Nephron progenitor cell (in vitro differentiated cells): ENCODE measurements at regions not wholly inside any gene's neighbourhood (a gene's known extent, or its start where the extent isn't known, plus 50 kb on each side); places are given as distances from the start of the nearest gene placed in this dataset.

Experiments
- DNase-seq: peaks from one replicate; pipeline ENCODE4 v3.0.0; 2021
- H3K27ac Mint-ChIP-seq: 2 replicates; pipeline ENCODE4 v1.8.0; 2021; ENCODE audit warnings: mild to moderate bottlenecking, moderate library complexity, mixed read lengths
- H3K27me3 Mint-ChIP-seq: 2 replicates; pipeline ENCODE4 v1.8.0; 2021; ENCODE audit warnings: mild to moderate bottlenecking, low read depth, mixed read lengths; ENCODE audit not compliant: poor library complexity
- H3K36me3 Mint-ChIP-seq: 2 replicates; pipeline ENCODE4 v1.8.0; 2021; ENCODE audit warnings: low read depth, mixed read lengths
- H3K4me1 Mint-ChIP-seq: 2 replicates; pipeline ENCODE4 v1.8.0; 2021; ENCODE audit warnings: mixed read lengths
- H3K4me3 Mint-ChIP-seq: 2 replicates; pipeline ENCODE4 v1.8.0; 2021; ENCODE audit warnings: mild to moderate bottlenecking, moderate library complexity, mixed read lengths
- H3K9me3 Mint-ChIP-seq: 2 replicates; pipeline ENCODE4 v1.8.0; 2021; ENCODE audit warnings: mild to moderate bottlenecking, moderate library complexity, mixed read lengths
- TF ChIP-seq, protein P1 (sequence below): fragments of 200-600 bp; sonication (generic); IDR thresholded peaks from 2 replicates; pipeline ENCODE4 v1.5.0; 2021; ENCODE audit warnings: antibody characterized with exemption

DNA sequence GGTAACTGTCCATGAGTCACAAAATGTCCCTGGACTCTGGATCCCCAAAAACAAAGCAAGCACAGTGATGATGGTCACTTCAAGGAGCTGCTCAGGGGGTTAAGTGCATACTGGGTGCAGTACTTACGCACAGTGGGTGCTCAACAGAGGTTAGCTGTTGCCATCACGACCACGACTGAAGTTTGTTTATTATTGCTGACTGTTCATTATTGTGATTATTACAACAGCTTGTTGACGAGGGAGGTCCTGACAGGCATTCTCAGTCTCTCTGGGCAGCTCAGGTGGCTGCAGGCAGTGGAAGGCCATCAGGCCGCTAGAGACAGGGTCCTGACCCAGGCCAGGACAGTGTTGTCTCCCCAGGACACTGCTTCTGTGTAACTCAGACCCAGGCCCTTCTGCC is 418.8 kb downstream of the SHANK2 start:
- Mint-ChIP-seq H3K4me3 (no peak overlapping the region), H3K36me3 (peaks cover 4% of the 10 kb centered on the region), H3K27me3 (peaks cover 34% of the 10 kb centered on the region), H3K27ac (no peak overlapping the region), H3K4me1 (no peaks in the 10 kb centered on the region), H3K9me3 (peaks cover 7% of the 10 kb centered on the region)
- DNase-seq: no peak
- TF ChIP-seq, protein P1, sequence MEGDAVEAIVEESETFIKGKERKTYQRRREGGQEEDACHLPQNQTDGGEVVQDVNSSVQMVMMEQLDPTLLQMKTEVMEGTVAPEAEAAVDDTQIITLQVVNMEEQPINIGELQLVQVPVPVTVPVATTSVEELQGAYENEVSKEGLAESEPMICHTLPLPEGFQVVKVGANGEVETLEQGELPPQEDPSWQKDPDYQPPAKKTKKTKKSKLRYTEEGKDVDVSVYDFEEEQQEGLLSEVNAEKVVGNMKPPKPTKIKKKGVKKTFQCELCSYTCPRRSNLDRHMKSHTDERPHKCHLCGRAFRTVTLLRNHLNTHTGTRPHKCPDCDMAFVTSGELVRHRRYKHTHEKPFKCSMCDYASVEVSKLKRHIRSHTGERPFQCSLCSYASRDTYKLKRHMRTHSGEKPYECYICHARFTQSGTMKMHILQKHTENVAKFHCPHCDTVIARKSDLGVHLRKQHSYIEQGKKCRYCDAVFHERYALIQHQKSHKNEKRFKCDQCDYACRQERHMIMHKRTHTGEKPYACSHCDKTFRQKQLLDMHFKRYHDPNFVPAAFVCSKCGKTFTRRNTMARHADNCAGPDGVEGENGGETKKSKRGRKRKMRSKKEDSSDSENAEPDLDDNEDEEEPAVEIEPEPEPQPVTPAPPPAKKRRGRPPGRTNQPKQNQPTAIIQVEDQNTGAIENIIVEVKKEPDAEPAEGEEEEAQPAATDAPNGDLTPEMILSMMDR: no peak

- TF ChIP-seq, protein P1: no peak
- H3K9me3 Mint-ChIP-seq: peaks cover 11% of the 10 kb centered on the region
- no peak for DNase-seq
- no peak overlapping the region for H3K4me3 Mint-ChIP-seq
- H3K27ac Mint-ChIP-seq: no peak overlapping the region
- peaks cover 6% of the 10 kb centered on the region for H3K36me3 Mint-ChIP-seq
- peaks cover 34% of the 10 kb centered on the region for H3K27me3 Mint-ChIP-seq
- H3K4me1 Mint-ChIP-seq: no peaks in the 10 kb centered on the region
These were observed 418.0 kb downstream of the SHANK2 start for GRCh38 chr11:70834277-70834940.

GRCh38 chr11:70834984-70835560 is 417.3 kb downstream of the SHANK2 start:
- Mint-ChIP-seq H3K4me1 (no peaks in the 10 kb centered on the region), H3K9me3 (peaks cover 11% of the 10 kb centered on the region)

DNA sequence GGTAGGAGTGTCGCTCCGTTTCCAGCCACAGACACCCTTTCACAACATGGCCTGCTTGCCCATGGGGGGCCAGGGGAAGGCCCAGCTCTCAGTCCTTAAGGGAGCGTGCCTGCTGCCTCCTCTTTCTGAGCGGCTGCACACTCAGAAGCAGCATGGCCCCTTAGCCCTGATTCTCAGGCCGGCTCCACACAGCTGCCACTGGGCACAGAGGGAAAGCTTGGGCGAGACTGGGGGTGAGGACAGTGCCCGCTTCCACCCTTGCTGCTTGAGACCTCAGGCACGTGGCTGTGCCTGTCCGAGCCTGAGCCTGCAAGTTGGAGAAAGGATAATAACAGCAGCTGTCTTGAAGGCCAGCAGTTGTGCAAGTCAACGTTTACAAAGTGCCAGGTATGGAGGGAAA is 416.3 kb downstream of the SHANK2 start:
- peaks cover 11% of the 10 kb centered on the region for H3K9me3 Mint-ChIP-seq
- TF ChIP-seq, protein P1: no peak
- H3K36me3 Mint-ChIP-seq: peaks cover 6% of the 10 kb centered on the region
- H3K4me1 Mint-ChIP-seq: no peaks in the 10 kb centered on the region
- DNase-seq: no peak
- peaks cover 27% of the 10 kb centered on the region for H3K27me3 Mint-ChIP-seq
- H3K4me3 Mint-ChIP-seq: no peak overlapping the region
- no peak overlapping the region for H3K27ac Mint-ChIP-seq

More at GRCh38 chr11:70834984-70835560, 417.3 kb downstream of the SHANK2 start:
- Mint-ChIP-seq H3K27me3 (peaks cover 34% of the 10 kb centered on the region), H3K36me3 (peaks cover 6% of the 10 kb centered on the region), H3K4me3 (no peak overlapping the region), H3K27ac (no peak overlapping the region)
- no peak for DNase-seq
- TF ChIP-seq, protein P1: no peak

DNA sequence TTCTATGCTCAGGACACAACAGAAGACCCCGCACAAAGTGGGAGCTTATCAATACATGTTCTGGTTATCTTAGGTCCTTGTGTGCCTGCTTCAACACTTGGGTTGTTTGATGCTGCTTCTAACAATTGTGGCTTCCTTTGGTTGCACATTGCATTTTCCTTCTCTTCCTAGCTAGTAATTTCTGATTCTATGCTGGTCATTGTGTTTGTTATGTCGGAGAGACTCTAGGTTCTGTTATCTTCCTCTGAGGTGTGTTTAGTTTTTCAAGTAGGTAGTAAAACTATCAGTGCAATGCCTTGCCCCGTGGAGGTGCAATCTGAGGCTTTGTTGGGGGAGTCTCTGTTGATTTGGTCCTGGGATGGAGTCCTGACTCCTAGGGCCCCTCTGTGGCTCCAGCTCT is 414.2 kb downstream of the SHANK2 start:
- TF ChIP-seq, protein P1: no peak
- no peak overlapping the region for H3K4me3 Mint-ChIP-seq
- H3K27ac Mint-ChIP-seq: no peak overlapping the region
- H3K4me1 Mint-ChIP-seq: no peaks in the 10 kb centered on the region
- no peak for DNase-seq
- H3K27me3 Mint-ChIP-seq: peaks cover 16% of the 10 kb centered on the region
- H3K9me3 Mint-ChIP-seq: peaks cover 11% of the 10 kb centered on the region
- H3K36me3 Mint-ChIP-seq: peaks cover 6% of the 10 kb centered on the region

- DNase-seq: no peak
- Mint-ChIP-seq H3K9me3 (peaks cover 11% of the 10 kb centered on the region), H3K27ac (no peak overlapping the region), H3K36me3 (peaks cover 6% of the 10 kb centered on the region), H3K4me1 (no peaks in the 10 kb centered on the region), H3K4me3 (no peak overlapping the region), H3K27me3 (peaks cover 4% of the 10 kb centered on the region)
- TF ChIP-seq, protein P1: no peak
These were observed 412.5 kb downstream of the SHANK2 start for GRCh38 chr11:70839851-70840250.
